Lower leg skin (tissue), 4 donors: ENCODE measurements at regions not wholly inside any gene's neighbourhood (a gene's known extent, or its start where the extent isn't known, plus 50 kb on each side); places are given as distances from the start of the nearest gene placed in this dataset.

ENCODE experiments used
- DNase-seq, 2 donors: peaks; one replicate each; pipeline ENCODE4 v3.0.0-alpha.2; 2019; ENCODE audit warnings: low spot score in 2 of 2
- H3K4me3 ChIP-seq: fragments of 200-600 bp; sonication (generic); 2 replicates; pipeline ENCODE4 v1.5.1; 2017; ENCODE audit warnings: mild to moderate bottlenecking, low read depth; ENCODE audit not compliant: poor library complexity, severe bottlenecking
- POLR2A ChIP-seq, 2 donors: fragments of 450-650 bp; IDR thresholded peaks; one replicate each; pipeline ENCODE4 v1.6.1; 2016 to 2017; ENCODE audit warnings: antibody characterized with exemption in 2 of 2, mild to moderate bottlenecking in 1 of 2, moderate library complexity in 1 of 2
- WGBS, 2 donors: methylation state at CpG; one replicate each; pipeline ENCODE4 v1.1.5; 2018; 5-methylcytosine and 5-hydroxymethylcytosine counted together
- intact Hi-C: fragments of 100-400 bp; cut with DNase I; formaldehyde crosslinking; loops from one replicate; pipeline ENCODE4 v1.15.0; 2023; ENCODE audit warnings: low total_unique reads
- TF ChIP-seq, protein P1 (sequence below), 3 donors: fragments of 450-650 bp; IDR thresholded peaks; one replicate each; pipeline ENCODE4 v1.5.1; 2016; ENCODE audit warnings: antibody characterized with exemption in 3 of 3, mild to moderate bottlenecking in 3 of 3, moderate library complexity in 2 of 3

DNA sequence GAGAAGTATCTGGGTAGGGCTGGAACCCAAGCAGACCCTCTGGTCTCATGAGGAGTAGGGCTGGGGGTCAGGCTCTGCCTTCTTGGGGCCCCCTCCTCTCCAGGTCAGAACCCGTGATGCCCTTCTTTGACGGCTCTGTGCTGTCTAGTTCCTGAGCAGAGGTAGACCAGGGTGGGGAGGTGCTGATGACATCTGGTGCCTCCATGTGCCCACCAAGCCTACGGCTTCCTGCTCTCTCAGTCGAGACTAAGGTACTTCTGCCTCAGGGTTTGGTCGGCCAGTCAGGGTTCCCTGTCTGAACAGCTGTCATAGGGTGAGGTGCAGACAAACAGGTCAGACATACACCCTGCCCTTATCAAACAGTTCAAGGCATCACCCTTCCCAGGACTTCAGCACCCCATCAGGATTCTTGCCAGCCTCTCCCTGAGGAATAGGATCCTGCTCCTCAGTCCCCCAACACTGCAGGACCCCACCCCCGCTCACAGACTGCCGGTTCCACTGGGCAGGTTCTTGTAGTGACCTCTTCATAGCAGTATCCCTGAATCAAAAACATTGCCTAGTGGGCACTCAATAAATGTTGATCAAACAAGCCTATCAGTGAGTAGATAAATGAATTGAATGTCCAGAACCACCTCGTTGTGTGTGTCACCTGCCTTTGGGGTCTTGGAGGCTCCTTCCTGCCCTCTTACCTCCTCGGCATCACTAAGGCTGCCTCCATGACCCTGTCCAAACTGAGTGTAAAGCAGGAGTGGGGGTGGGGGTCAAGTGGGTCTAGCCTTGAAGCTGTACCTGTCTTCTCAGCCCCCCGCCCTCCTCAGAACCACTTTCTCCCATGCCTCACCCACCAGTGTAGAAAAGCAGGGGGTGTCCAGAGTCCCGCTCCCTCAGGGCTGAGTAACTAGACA lies 158.2 kb downstream of the BUD13 start:
- H3K4me3 ChIP-seq = no peak overlapping the region
- 81 to 82% methylated on average over 11 of the region's 11 CpGs for whole genome bisulfite sequencing, 2 donors
- peak in 1 of 2 donors; percentile 72 for DNase-seq
- intact Hi-C loops = no loop called here
- TF ChIP-seq POLR2A (IDR thresholded peaks at IDR 0.05) = no peak
- TF ChIP-seq, protein P1, sequence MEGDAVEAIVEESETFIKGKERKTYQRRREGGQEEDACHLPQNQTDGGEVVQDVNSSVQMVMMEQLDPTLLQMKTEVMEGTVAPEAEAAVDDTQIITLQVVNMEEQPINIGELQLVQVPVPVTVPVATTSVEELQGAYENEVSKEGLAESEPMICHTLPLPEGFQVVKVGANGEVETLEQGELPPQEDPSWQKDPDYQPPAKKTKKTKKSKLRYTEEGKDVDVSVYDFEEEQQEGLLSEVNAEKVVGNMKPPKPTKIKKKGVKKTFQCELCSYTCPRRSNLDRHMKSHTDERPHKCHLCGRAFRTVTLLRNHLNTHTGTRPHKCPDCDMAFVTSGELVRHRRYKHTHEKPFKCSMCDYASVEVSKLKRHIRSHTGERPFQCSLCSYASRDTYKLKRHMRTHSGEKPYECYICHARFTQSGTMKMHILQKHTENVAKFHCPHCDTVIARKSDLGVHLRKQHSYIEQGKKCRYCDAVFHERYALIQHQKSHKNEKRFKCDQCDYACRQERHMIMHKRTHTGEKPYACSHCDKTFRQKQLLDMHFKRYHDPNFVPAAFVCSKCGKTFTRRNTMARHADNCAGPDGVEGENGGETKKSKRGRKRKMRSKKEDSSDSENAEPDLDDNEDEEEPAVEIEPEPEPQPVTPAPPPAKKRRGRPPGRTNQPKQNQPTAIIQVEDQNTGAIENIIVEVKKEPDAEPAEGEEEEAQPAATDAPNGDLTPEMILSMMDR (IDR thresholded peaks at IDR 0.05) = no peak

DNA sequence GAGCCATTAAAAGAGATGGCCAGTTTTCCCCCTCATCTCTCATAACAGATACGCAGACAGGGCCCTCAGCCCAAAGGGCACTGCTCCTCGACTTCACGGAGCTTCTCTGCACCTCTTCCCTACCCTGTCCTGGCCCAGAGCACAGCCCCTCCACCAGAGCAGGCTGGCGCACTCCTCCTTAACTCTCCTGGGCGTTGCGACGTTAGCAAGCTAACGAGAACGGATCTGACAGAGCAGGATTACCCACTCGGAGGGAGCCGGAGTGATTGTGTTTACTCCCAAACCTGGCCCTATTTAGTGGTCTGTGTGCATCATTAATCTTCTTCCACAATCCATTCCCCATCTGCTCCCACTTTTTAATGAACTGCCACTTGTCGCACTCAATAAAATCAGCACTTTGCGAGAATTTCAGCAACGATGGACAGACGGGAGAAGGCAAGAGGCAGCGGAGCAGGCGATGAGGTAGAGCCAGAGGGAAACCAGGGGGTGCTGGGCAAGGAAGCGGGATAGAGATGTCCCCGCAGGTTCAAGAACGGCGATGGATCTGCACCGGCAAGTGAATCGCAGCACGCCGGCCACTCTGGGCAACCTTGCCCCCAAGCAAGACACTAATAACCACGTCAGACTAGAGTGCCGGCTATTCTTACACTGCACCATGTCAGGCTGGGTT lies 159.4 kb downstream of the BUD13 start:
- peak in 1 of 2 donors; percentile 43 for DNase-seq
- intact Hi-C loops = no loop called here
- no peak for TF ChIP-seq POLR2A (IDR thresholded peaks at IDR 0.05)
- TF ChIP-seq, protein P1 (IDR thresholded peaks at IDR 0.05) = no peak
- WGBS, 2 donors = 67 to 71% methylated on average over 27 of the region's 27 CpGs
- no peak overlapping the region for H3K4me3 ChIP-seq

- TF ChIP-seq, protein P1 (IDR thresholded peaks at IDR 0.05) = no peak
- TF ChIP-seq POLR2A (IDR thresholded peaks at IDR 0.05) = no peak
- intact Hi-C loops = no loop called here
- 78 to 83% methylated on average over 4 of the region's 4 CpGs for WGBS, 2 donors
- peak in 1 of 2 donors; percentile 53 for DNase-seq
- H3K4me3 ChIP-seq = no peak overlapping the region
Measured at GRCh38 chr11:116611998-116612620, 160.7 kb downstream of the BUD13 start.

GRCh38 chr11:116610190-116610589 lies 162.6 kb downstream of the BUD13 start:
- intact Hi-C loops = no loop called here
- no peak for TF ChIP-seq POLR2A (IDR thresholded peaks at IDR 0.05)
- TF ChIP-seq, protein P1 (IDR thresholded peaks at IDR 0.05) = no peak
- H3K4me3 ChIP-seq = no peak overlapping the region
- peak in 1 of 2 donors; percentile 70 for DNase-seq
- WGBS, 2 donors = 60 to 65% methylated on average over 7 of the region's 7 CpGs

DNA sequence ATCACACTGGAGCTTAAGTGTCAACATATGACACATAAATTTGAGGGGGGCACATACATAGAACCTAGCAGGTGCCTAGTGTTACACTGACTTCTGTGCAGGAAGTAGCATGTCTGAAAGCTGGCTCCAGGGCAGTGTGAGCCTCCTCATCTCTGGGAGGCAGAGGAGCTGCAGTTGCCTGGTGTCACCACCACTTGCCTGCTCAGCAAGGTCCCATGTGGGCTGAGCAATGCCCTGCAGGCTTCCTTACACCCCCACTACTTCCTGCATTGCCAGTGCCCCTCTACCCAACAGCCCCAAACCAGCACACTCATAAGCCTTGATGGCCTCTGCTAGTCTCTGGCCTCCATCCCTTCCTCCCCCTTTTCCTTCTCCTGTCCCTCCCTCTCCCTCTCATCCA lies 165.8 kb downstream of the BUD13 start:
- H3K4me3 ChIP-seq = no peak overlapping the region
- intact Hi-C loops = no loop called here
- TF ChIP-seq, protein P1 (IDR thresholded peaks at IDR 0.05) = no peak
- TF ChIP-seq POLR2A (IDR thresholded peaks at IDR 0.05) = no peak
- peak in 1 of 2 donors; percentile 18 for DNase-seq
